ENCODE measurements at regions not wholly inside any gene's neighbourhood (a gene's known extent, or its start where the extent isn't known, plus 50 kb on each side); places are given as distances from the start of the nearest gene placed in this dataset.

- no peak for TF ChIP-seq ZNF274 (IDR thresholded peaks at IDR 0.05; ENCODE audit: low read depth, low read length)
- no peak for TF ChIP-seq YY1 (IDR thresholded peaks at IDR 0.05; ENCODE audit: insufficient read depth, insufficient read length)
- no peak for TF ChIP-seq SUZ12 (IDR thresholded peaks at IDR 0.05; ENCODE audit: extremely low read depth, insufficient read depth, insufficient read length)
Observed at GRCh38 chr20:21920211-21920610, 214.7 kb downstream of the PAX1 start.
